Fibroblast of lung (primary cell): ENCODE measurements at regions not wholly inside any gene's neighbourhood (a gene's known extent, or its start where the extent isn't known, plus 50 kb on each side); places are given as distances from the start of the nearest gene placed in this dataset.

Source experiments
- EZH2 ChIP-seq: IDR thresholded peaks from 2 replicates; pipeline ENCODE4 v1.5.1; 2012; ENCODE audit warnings: low read length, control low read depth, mild to moderate bottlenecking; ENCODE audit errors: missing control alignments
- TF ChIP-seq, protein P1 (sequence below), 2 donors: IDR thresholded peaks in 1 of 2; conservative IDR thresholded peaks in 1 of 2; 1 replicate in 1 of 2; 2 replicates in 1 of 2; pipeline ENCODE4 v1.5.1; 2011 to 2012; ENCODE audit warnings: low read length in 2 of 2, control low read depth in 1 of 2, inconsistent platforms in 1 of 2, low read depth in 1 of 2, mild to moderate bottlenecking in 1 of 2

DNA sequence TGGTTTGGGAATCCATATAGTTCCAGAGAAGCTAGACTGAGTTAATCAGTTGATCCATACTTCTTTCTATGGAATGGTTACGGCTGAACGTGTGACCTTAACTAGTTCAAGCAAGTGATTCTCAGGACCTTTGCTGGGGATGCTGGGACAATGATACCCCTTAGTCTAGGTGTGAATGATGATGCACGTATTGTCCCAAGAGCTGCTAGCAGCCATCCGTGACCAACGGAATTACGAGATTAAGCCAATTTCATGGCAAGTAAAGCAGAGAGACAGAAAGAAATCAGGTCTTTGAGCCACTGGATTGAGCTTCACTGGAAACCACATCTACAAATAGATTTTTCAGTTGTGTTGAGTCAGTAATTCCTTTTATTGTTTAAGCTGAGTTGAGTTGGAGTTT is 99.2 kb upstream of the LIFR start:
- TF ChIP-seq, protein P1, sequence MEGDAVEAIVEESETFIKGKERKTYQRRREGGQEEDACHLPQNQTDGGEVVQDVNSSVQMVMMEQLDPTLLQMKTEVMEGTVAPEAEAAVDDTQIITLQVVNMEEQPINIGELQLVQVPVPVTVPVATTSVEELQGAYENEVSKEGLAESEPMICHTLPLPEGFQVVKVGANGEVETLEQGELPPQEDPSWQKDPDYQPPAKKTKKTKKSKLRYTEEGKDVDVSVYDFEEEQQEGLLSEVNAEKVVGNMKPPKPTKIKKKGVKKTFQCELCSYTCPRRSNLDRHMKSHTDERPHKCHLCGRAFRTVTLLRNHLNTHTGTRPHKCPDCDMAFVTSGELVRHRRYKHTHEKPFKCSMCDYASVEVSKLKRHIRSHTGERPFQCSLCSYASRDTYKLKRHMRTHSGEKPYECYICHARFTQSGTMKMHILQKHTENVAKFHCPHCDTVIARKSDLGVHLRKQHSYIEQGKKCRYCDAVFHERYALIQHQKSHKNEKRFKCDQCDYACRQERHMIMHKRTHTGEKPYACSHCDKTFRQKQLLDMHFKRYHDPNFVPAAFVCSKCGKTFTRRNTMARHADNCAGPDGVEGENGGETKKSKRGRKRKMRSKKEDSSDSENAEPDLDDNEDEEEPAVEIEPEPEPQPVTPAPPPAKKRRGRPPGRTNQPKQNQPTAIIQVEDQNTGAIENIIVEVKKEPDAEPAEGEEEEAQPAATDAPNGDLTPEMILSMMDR (conservative IDR thresholded peaks at IDR 0.05 in 1 of 2, IDR thresholded peaks at IDR 0.05 in 1 of 2; ENCODE audit: low read depth in 1 of 2, low read length in 2 of 2), result no peak
- TF ChIP-seq EZH2, result no peak
